ENCODE measurements at regions not wholly inside any gene's neighbourhood (a gene's known extent, or its start where the extent isn't known, plus 50 kb on each side); places are given as distances from the start of the nearest gene placed in this dataset.

DNA sequence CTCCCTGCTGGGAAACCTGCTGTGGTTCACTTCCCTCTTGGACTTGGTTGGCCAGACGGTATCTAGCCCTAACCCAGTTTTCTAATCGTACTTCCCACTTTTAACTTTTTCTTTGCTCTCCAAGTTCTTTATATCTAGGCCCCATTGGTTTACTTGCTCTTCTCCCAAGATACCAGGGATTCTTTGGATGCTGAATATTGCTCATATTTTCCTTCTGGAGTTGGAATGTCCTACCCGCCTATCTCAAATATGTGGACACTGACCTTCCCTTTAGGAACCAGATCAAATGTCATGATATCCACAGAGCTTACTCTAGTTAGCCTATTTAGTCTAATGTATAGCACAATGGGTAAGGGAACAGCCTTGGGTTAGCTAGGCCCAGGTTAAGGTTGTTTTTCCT lies 228.6 kb downstream of the DACT1 start:
- Histone ChIP-seq H3K27ac (ENCODE audit: extremely low read length, insufficient read depth, low read length) (no peak overlapping the region), H3K4me3 (replicated peaks in 1 of 3; ENCODE audit: insufficient read depth in 1 of 3, low read depth in 2 of 3, low read length in 3 of 3) (no peak overlapping the region), H3K27me3 (ENCODE audit: control insufficient read depth in 1 of 2, insufficient read depth in 2 of 2, low read length in 2 of 2) (no peaks in the 10 kb centered on the region; a peak in 2 of 5 replicates), H3K9me3 (ENCODE audit: low read length) (no peaks in the 10 kb centered on the region), H4K20me1 (ENCODE audit: insufficient read depth, low read length) (no peaks in the 10 kb centered on the region), H3K9ac (ENCODE audit: insufficient read depth, low read depth, low read length) (no peak overlapping the region), H3K4me2 (ENCODE audit: low read depth, low read length) (no peak overlapping the region), H2AFZ (ENCODE audit: low read length) (no peak overlapping the region), H3K4me1 (ENCODE audit: insufficient read depth, low read length) (no peaks in the 10 kb centered on the region), H3K79me2 (ENCODE audit: insufficient read depth, low read length) (no peaks in the 10 kb centered on the region), H3K36me3 (replicated peaks in 1 of 2; ENCODE audit: control insufficient read depth in 1 of 2, insufficient read depth in 2 of 2, low read length in 2 of 2) (no peaks in the 10 kb centered on the region)
- intact Hi-C loops (cut with micrococcal nuclease; ENCODE audit: unreplicated experiment) (no loop called here), in situ Hi-C loops (cut with HindIII; ENCODE audit: extremely low pct_ligation_motif_present, low pct_unique_long_range_greater_than_20kb) (no loop called here)
- 27% methylated on average over 3 of the region's 3 CpGs for WGBS (ENCODE audit: low lambda C conversion rate)
- DNase-seq (ENCODE audit: low spot score) (no peak), FAIRE-seq (no peak), ATAC-seq (no peak)
- BruUV-seq (replicated peaks), result no TSS peak
- ChIA-PET POLR2A (no interaction called here), CTCF (ENCODE audit: low intra/inter-chr PET ratio, low total read pairs) (no interaction called here)
- TF ChIP-seq ZFX (CRISPR knock-in tag; IDR thresholded peaks at IDR 0.05; ENCODE audit: low read depth) (no peak), NFE2L2 (IDR thresholded peaks at IDR 0.05; ENCODE audit: low read length) (no peak), RFX3 (CRISPR knock-in tag; IDR thresholded peaks at IDR 0.05) (no peak), ZNF251 (CRISPR knock-in tag; IDR thresholded peaks at IDR 0.05) (no peak), STAG1 (CRISPR knock-in tag; IDR thresholded peaks at IDR 0.05) (no peak), KLF9 (CRISPR knock-in tag; IDR thresholded peaks at IDR 0.05; ENCODE audit: low read depth) (no peak), CBX2 (IDR thresholded peaks at IDR 0.05; ENCODE audit: low read depth, low read length) (no peak), CBX2 (CRISPR knock-in tag; IDR thresholded peaks at IDR 0.05; ENCODE audit: low read depth) (no peak)
- TF ChIP-seq, protein P1, sequence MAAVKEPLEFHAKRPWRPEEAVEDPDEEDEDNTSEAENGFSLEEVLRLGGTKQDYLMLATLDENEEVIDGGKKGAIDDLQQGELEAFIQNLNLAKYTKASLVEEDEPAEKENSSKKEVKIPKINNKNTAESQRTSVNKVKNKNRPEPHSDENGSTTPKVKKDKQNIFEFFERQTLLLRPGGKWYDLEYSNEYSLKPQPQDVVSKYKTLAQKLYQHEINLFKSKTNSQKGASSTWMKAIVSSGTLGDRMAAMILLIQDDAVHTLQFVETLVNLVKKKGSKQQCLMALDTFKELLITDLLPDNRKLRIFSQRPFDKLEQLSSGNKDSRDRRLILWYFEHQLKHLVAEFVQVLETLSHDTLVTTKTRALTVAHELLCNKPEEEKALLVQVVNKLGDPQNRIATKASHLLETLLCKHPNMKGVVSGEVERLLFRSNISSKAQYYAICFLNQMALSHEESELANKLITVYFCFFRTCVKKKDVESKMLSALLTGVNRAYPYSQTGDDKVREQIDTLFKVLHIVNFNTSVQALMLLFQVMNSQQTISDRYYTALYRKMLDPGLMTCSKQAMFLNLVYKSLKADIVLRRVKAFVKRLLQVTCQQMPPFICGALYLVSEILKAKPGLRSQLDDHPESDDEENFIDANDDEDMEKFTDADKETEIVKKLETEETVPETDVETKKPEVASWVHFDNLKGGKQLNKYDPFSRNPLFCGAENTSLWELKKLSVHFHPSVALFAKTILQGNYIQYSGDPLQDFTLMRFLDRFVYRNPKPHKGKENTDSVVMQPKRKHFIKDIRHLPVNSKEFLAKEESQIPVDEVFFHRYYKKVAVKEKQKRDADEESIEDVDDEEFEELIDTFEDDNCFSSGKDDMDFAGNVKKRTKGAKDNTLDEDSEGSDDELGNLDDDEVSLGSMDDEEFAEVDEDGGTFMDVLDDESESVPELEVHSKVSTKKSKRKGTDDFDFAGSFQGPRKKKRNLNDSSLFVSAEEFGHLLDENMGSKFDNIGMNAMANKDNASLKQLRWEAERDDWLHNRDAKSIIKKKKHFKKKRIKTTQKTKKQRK (IDR thresholded peaks at IDR 0.05; ENCODE audit: low read length), result no peak
- TF ChIP-seq, protein P2, sequence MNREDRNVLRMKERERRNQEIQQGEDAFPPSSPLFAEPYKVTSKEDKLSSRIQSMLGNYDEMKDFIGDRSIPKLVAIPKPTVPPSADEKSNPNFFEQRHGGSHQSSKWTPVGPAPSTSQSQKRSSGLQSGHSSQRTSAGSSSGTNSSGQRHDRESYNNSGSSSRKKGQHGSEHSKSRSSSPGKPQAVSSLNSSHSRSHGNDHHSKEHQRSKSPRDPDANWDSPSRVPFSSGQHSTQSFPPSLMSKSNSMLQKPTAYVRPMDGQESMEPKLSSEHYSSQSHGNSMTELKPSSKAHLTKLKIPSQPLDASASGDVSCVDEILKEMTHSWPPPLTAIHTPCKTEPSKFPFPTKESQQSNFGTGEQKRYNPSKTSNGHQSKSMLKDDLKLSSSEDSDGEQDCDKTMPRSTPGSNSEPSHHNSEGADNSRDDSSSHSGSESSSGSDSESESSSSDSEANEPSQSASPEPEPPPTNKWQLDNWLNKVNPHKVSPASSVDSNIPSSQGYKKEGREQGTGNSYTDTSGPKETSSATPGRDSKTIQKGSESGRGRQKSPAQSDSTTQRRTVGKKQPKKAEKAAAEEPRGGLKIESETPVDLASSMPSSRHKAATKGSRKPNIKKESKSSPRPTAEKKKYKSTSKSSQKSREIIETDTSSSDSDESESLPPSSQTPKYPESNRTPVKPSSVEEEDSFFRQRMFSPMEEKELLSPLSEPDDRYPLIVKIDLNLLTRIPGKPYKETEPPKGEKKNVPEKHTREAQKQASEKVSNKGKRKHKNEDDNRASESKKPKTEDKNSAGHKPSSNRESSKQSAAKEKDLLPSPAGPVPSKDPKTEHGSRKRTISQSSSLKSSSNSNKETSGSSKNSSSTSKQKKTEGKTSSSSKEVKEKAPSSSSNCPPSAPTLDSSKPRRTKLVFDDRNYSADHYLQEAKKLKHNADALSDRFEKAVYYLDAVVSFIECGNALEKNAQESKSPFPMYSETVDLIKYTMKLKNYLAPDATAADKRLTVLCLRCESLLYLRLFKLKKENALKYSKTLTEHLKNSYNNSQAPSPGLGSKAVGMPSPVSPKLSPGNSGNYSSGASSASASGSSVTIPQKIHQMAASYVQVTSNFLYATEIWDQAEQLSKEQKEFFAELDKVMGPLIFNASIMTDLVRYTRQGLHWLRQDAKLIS (CRISPR knock-in tag; IDR thresholded peaks at IDR 0.05), result no peak
- TF ChIP-seq, protein P3, sequence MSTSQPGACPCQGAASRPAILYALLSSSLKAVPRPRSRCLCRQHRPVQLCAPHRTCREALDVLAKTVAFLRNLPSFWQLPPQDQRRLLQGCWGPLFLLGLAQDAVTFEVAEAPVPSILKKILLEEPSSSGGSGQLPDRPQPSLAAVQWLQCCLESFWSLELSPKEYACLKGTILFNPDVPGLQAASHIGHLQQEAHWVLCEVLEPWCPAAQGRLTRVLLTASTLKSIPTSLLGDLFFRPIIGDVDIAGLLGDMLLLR (CRISPR knock-in tag; IDR thresholded peaks at IDR 0.05), result no peak
- TF ChIP-seq, protein P4, sequence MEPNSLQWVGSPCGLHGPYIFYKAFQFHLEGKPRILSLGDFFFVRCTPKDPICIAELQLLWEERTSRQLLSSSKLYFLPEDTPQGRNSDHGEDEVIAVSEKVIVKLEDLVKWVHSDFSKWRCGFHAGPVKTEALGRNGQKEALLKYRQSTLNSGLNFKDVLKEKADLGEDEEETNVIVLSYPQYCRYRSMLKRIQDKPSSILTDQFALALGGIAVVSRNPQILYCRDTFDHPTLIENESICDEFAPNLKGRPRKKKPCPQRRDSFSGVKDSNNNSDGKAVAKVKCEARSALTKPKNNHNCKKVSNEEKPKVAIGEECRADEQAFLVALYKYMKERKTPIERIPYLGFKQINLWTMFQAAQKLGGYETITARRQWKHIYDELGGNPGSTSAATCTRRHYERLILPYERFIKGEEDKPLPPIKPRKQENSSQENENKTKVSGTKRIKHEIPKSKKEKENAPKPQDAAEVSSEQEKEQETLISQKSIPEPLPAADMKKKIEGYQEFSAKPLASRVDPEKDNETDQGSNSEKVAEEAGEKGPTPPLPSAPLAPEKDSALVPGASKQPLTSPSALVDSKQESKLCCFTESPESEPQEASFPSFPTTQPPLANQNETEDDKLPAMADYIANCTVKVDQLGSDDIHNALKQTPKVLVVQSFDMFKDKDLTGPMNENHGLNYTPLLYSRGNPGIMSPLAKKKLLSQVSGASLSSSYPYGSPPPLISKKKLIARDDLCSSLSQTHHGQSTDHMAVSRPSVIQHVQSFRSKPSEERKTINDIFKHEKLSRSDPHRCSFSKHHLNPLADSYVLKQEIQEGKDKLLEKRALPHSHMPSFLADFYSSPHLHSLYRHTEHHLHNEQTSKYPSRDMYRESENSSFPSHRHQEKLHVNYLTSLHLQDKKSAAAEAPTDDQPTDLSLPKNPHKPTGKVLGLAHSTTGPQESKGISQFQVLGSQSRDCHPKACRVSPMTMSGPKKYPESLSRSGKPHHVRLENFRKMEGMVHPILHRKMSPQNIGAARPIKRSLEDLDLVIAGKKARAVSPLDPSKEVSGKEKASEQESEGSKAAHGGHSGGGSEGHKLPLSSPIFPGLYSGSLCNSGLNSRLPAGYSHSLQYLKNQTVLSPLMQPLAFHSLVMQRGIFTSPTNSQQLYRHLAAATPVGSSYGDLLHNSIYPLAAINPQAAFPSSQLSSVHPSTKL (CRISPR knock-in tag; IDR thresholded peaks at IDR 0.05), result no peak
- TF ChIP-seq, protein P5, sequence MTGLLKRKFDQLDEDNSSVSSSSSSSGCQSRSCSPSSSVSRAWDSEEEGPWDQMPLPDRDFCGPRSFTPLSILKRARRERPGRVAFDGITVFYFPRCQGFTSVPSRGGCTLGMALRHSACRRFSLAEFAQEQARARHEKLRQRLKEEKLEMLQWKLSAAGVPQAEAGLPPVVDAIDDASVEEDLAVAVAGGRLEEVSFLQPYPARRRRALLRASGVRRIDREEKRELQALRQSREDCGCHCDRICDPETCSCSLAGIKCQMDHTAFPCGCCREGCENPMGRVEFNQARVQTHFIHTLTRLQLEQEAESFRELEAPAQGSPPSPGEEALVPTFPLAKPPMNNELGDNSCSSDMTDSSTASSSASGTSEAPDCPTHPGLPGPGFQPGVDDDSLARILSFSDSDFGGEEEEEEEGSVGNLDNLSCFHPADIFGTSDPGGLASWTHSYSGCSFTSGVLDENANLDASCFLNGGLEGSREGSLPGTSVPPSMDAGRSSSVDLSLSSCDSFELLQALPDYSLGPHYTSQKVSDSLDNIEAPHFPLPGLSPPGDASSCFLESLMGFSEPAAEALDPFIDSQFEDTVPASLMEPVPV (CRISPR knock-in tag; IDR thresholded peaks at IDR 0.05), result no peak

All from HepG2 (cell line).